ENCODE measurements at regions not wholly inside any gene's neighbourhood (a gene's known extent, or its start where the extent isn't known, plus 50 kb on each side); places are given as distances from the start of the nearest gene placed in this dataset.

DNA sequence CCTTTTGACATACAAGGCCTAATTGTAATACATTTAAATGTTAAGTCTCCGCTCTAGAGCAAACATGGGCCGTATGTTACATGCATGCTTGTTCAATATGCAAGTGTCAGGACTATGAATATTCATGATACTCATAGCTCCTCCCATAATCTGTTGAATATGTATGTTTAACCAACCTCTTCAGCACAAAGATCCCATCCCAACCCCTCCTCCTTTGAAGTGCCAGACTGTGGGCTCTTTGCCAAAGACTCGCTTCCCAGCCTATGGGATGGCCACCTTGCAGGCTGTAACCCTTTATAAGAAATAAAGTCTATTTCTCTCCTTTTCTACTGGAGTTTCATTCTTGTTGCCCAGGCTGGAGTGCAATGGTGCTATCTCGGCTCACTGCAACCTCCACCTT is 156.2 kb downstream of the ABCC12 start:
- Histone ChIP-seq H3K27me3 (replicated peaks in 1 of 4; ENCODE audit: control insufficient read depth in 3 of 4, extremely low read depth in 1 of 4, insufficient read depth in 3 of 4, low read length in 3 of 4) (no peaks in the 10 kb centered on the region), H4K8ac (ENCODE audit: extremely low read depth, insufficient read depth, low read length) (no peak overlapping the region), H2BK12ac (ENCODE audit: low read depth, low read length) (no peak overlapping the region), H4K5ac (ENCODE audit: insufficient read length, low read depth, low read length) (no peak overlapping the region), H3K4me3 (ENCODE audit: extremely low read depth in 1 of 4, insufficient read depth in 2 of 4, low read depth in 3 of 4, low read length in 4 of 4) (no peak overlapping the region), H3K27ac (ENCODE audit: low read depth, low read length) (no peak overlapping the region), H3K23ac (ENCODE audit: insufficient read length) (no peak overlapping the region), H3K9ac (replicated peaks in 1 of 4; ENCODE audit: extremely low read depth in 1 of 4, low read depth in 3 of 4, low read length in 3 of 4) (no peak overlapping the region), H3K4ac (replicated peaks; ENCODE audit: insufficient read length, low read depth, low read length) (no peak overlapping the region), H2BK15ac (ENCODE audit: low read length) (no peak overlapping the region), H3K9me3 (ENCODE audit: insufficient read depth in 2 of 2, low read depth in 1 of 2, low read length in 1 of 2) (no peaks in the 10 kb centered on the region), H3K14ac (ENCODE audit: insufficient read length) (no peak overlapping the region), H4K91ac (replicated peaks; ENCODE audit: insufficient read length, low read length) (no peak overlapping the region), H3K4me2 (ENCODE audit: insufficient read depth in 1 of 2, low read depth in 2 of 2, low read length in 2 of 2) (no peak overlapping the region), H3K4me1 (replicated peaks in 1 of 4; ENCODE audit: control insufficient read depth in 3 of 4, insufficient read depth in 4 of 4, low read length in 3 of 4) (no peaks in the 10 kb centered on the region), H2AK5ac (ENCODE audit: low read depth, low read length) (no peak overlapping the region), H3K79me2 (ENCODE audit: control insufficient read depth in 1 of 2, insufficient read depth in 2 of 2, low read length in 2 of 2) (no peaks in the 10 kb centered on the region), H2BK120ac (replicated peaks; ENCODE audit: low read depth, low read length) (no peak overlapping the region), H2AFZ (ENCODE audit: low read length) (no peak overlapping the region), H2BK20ac (ENCODE audit: low read length) (no peak overlapping the region), H3K79me1 (ENCODE audit: low read depth, low read length) (no peaks in the 10 kb centered on the region), H4K20me1 (replicated peaks in 1 of 2; ENCODE audit: control insufficient read depth in 1 of 2, insufficient read depth in 2 of 2, low read length in 2 of 2) (no peaks in the 10 kb centered on the region), H3K23me2 (ENCODE audit: low read depth, low read length) (no peaks in the 10 kb centered on the region), H3K18ac (ENCODE audit: extremely low read depth, low read length) (no peak overlapping the region), H2BK5ac (ENCODE audit: low read depth, low read length) (no peak overlapping the region), H3K36me3 (ENCODE audit: control insufficient read depth in 2 of 4, insufficient read depth in 4 of 4, low read length in 3 of 4) (no peaks in the 10 kb centered on the region), H3K56ac (replicated peaks; ENCODE audit: insufficient read length, low read depth, low read length) (no peak overlapping the region)
- ChIA-PET CTCF (ENCODE audit: partially characterized antibody) (interaction anchor here (0.5 to 1.6 kb wide), 2 partner anchors 119 to 493 kb away, joined by 3 read pairs; no protein-coding TSS in a partner anchor), POLR2A (ENCODE audit: partially characterized antibody) (no interaction called here)
- WGBS, 2 experiments (ENCODE audit: extremely low coverage in 1 of 2, insufficient coverage in 1 of 2, insufficient read length in 1 of 2, insufficient replicate concordance in 2 of 2, low coverage in 1 of 2, low lambda C conversion rate in 2 of 2, missing lambda C conversion rate in 1 of 2) = 91% methylated on average over 4 of the region's 4 CpGs; no CpG with 5 or more reads in 1 of the 2 experiments
- no peak for DNase-seq (ENCODE audit: low read depth in 1 of 2, low spot score in 2 of 2)
- FAIRE-seq = no peak
- TF ChIP-seq MAFK (IDR thresholded peaks at IDR 0.05; ENCODE audit: low read depth, low read length) (no peak), NANOG (IDR thresholded peaks at IDR 0.05; ENCODE audit: insufficient read depth, low read depth, low read length, poor library complexity, severe bottlenecking) (no peak), RBBP5 (IDR thresholded peaks at IDR 0.05; ENCODE audit: borderline replicate concordance, low read depth, low read length) (no peak), JUN (IDR thresholded peaks at IDR 0.05; ENCODE audit: low read depth, low read length) (no peak), CBX5 (IDR thresholded peaks at IDR 0.05; ENCODE audit: low read depth, low read length) (no peak), POLR2A (IDR thresholded peaks at IDR 0.05; ENCODE audit: control extremely low read depth in 1 of 2, low read depth in 2 of 2, low read length in 2 of 2) (no peak)
- TF ChIP-seq, protein P1, sequence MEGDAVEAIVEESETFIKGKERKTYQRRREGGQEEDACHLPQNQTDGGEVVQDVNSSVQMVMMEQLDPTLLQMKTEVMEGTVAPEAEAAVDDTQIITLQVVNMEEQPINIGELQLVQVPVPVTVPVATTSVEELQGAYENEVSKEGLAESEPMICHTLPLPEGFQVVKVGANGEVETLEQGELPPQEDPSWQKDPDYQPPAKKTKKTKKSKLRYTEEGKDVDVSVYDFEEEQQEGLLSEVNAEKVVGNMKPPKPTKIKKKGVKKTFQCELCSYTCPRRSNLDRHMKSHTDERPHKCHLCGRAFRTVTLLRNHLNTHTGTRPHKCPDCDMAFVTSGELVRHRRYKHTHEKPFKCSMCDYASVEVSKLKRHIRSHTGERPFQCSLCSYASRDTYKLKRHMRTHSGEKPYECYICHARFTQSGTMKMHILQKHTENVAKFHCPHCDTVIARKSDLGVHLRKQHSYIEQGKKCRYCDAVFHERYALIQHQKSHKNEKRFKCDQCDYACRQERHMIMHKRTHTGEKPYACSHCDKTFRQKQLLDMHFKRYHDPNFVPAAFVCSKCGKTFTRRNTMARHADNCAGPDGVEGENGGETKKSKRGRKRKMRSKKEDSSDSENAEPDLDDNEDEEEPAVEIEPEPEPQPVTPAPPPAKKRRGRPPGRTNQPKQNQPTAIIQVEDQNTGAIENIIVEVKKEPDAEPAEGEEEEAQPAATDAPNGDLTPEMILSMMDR (IDR thresholded peaks at IDR 0.05; ENCODE audit: control extremely low read depth in 1 of 3, insufficient read depth in 1 of 3, low read depth in 1 of 3, low read length in 3 of 3) = no peak
